CD4-positive, alpha-beta memory T cell (primary cell): ENCODE measurements at regions not wholly inside any gene's neighbourhood (a gene's known extent, or its start where the extent isn't known, plus 50 kb on each side); places are given as distances from the start of the nearest gene placed in this dataset.

Experiments used
- CTCF ChIA-PET: fragments of 350-600 bp; sonication (Branson Sonifier 250); formaldehyde crosslinking; loops from one replicate; lab custom pipeline; 2021; ENCODE audit warnings: inconsistent platforms; ENCODE audit not compliant: partially characterized antibody; lab: Charles Lee
- POLR2A ChIA-PET: fragments of 350-600 bp; sonication (Branson Sonifier 250); formaldehyde crosslinking; loops from one replicate; lab custom pipeline; 2021; ENCODE audit not compliant: partially characterized antibody; lab: Charles Lee
- DNase-seq, 5 donors: peaks; one replicate each; pipeline versions ENCODE4 v3.0.0 to v3.0.0-alpha.2; 2020 to 2022; ENCODE audit warnings: mixed read lengths in 1 of 5
- H3K27ac ChIP-seq: one replicate; pipeline ENCODE4 v1.7.0; 2013; ENCODE audit warnings: low read depth, low read length
- H3K27me3 ChIP-seq: 2 replicates; pipeline ENCODE4 v1.7.0; 2013; ENCODE audit warnings: mild to moderate bottlenecking, low read length, moderate library complexity; ENCODE audit not compliant: insufficient read depth
- H3K36me3 ChIP-seq: 2 replicates; pipeline ENCODE4 v1.7.0; 2013; ENCODE audit warnings: mild to moderate bottlenecking, low read length, moderate library complexity; ENCODE audit not compliant: insufficient read depth
- H3K4me1 ChIP-seq: 2 replicates; pipeline ENCODE4 v1.7.0; 2013; ENCODE audit warnings: mild to moderate bottlenecking, low read length, moderate library complexity; ENCODE audit not compliant: insufficient read depth
- H3K4me3 ChIP-seq, 2 donors: one replicate each; pipeline ENCODE4 v1.7.0; 2013; ENCODE audit warnings: low read length in 2 of 2, mild to moderate bottlenecking in 1 of 2
- H3K9me3 ChIP-seq, 2 donors: one replicate each; pipeline ENCODE4 v1.7.0; 2013; ENCODE audit warnings: low read length in 2 of 2, control low read depth in 1 of 2; ENCODE audit not compliant: control insufficient read depth in 1 of 2
- H3K27ac Mint-ChIP-seq, 7 donors: one replicate each; pipeline ENCODE4 v1.8.0; 2020 to 2021; ENCODE audit warnings: mixed read lengths in 7 of 7, mild to moderate bottlenecking in 6 of 7, inconsistent platforms in 3 of 7, moderate library complexity in 3 of 7
- H3K27me3 Mint-ChIP-seq, 2 donors: one replicate each; pipeline ENCODE4 v1.8.0; 2020 to 2021; ENCODE audit warnings: mixed read lengths in 2 of 2
- H3K36me3 Mint-ChIP-seq, 2 donors: one replicate each; pipeline ENCODE4 v1.8.0; 2020 to 2021; ENCODE audit warnings: mixed read lengths in 2 of 2, inconsistent platforms in 1 of 2, mild to moderate bottlenecking in 1 of 2
- H3K4me1 Mint-ChIP-seq, 4 donors: one replicate each; pipeline ENCODE4 v1.8.0; 2020 to 2021; ENCODE audit warnings: mixed read lengths in 4 of 4, mild to moderate bottlenecking in 1 of 4
- H3K4me3 Mint-ChIP-seq, 8 donors: one replicate each; pipeline ENCODE4 v1.8.0; 2020 to 2021; ENCODE audit warnings: mixed read lengths in 8 of 8, mild to moderate bottlenecking in 7 of 8, moderate library complexity in 6 of 8, inconsistent platforms in 3 of 8
- H3K9me3 Mint-ChIP-seq, 8 donors: one replicate each; pipeline ENCODE4 v1.8.0; 2020 to 2021; ENCODE audit warnings: mixed read lengths in 8 of 8, mild to moderate bottlenecking in 5 of 8, inconsistent platforms in 3 of 8, moderate library complexity in 1 of 8
- intact Hi-C: fragments of 100-400 bp; cut with micrococcal nuclease; formaldehyde crosslinking; loops from one replicate; pipeline ENCODE4 v1.15.1; 2023

- H3K4me1 Mint-ChIP-seq, result no peaks in the 10 kb centered on the region
- no peaks in the 10 kb centered on the region for H3K36me3 ChIP-seq
- no peaks in the 10 kb centered on the region for H3K9me3 Mint-ChIP-seq
- H3K27ac ChIP-seq, result no peak overlapping the region
- DNase-seq, result no peak
- POLR2A ChIA-PET, result no interaction called here
- H3K27me3 ChIP-seq, result no peaks in the 10 kb centered on the region
- intact Hi-C loops, result no loop called here
- no peak overlapping the region for H3K4me3 ChIP-seq
- H3K4me3 Mint-ChIP-seq, result no peak overlapping the region
- CTCF ChIA-PET, result no interaction called here
- no peaks in the 10 kb centered on the region for H3K4me1 ChIP-seq
- H3K9me3 ChIP-seq, result no peaks in the 10 kb centered on the region
- H3K27ac Mint-ChIP-seq, result no peak overlapping the region
- no peaks in the 10 kb centered on the region for H3K36me3 Mint-ChIP-seq
- H3K27me3 Mint-ChIP-seq, result no peaks in the 10 kb centered on the region
These were observed 191.9 kb upstream of the PUM3 start for GRCh38 chr9:3035579-3036332.

- Mint-ChIP-seq H3K27me3 (peaks cover 0 to 2% of the 10 kb centered on the region in 2 donors), H3K27ac (no peak overlapping the region), H3K4me3 (no peak overlapping the region), H3K36me3 (no peaks in the 10 kb centered on the region), H3K9me3 (no peaks in the 10 kb centered on the region), H3K4me1 (no peaks in the 10 kb centered on the region)
- Histone ChIP-seq H3K4me3 (no peak overlapping the region), H3K27me3 (no peaks in the 10 kb centered on the region), H3K27ac (no peak overlapping the region), H3K36me3 (no peaks in the 10 kb centered on the region), H3K4me1 (no peaks in the 10 kb centered on the region), H3K9me3 (no peaks in the 10 kb centered on the region)
- DNase-seq, result no peak
- POLR2A ChIA-PET, result no interaction called here
- intact Hi-C loops, result no loop called here
- CTCF ChIA-PET, result no interaction called here
These were observed 189.0 kb upstream of the PUM3 start for GRCh38 chr9:3032898-3033297.

GRCh38 chr9:3028535-3028934 lies 184.6 kb upstream of the PUM3 start:
- no peak for DNase-seq
- Histone ChIP-seq H3K4me3 (no peak overlapping the region), H3K36me3 (no peaks in the 10 kb centered on the region), H3K27me3 (no peaks in the 10 kb centered on the region), H3K27ac (no peak overlapping the region), H3K4me1 (no peaks in the 10 kb centered on the region), H3K9me3 (no peaks in the 10 kb centered on the region)
- no peak overlapping the region for H3K27ac Mint-ChIP-seq
- no peaks in the 10 kb centered on the region for H3K4me1 Mint-ChIP-seq
- H3K4me3 Mint-ChIP-seq, result no peak overlapping the region
- H3K36me3 Mint-ChIP-seq, result no peaks in the 10 kb centered on the region
- CTCF ChIA-PET, result no interaction called here
- POLR2A ChIA-PET, result no interaction called here
- H3K27me3 Mint-ChIP-seq, result peaks cover 0 to 2% of the 10 kb centered on the region in 2 donors
- intact Hi-C loops, result no loop called here
- no peaks in the 10 kb centered on the region for H3K9me3 Mint-ChIP-seq

GRCh38 chr9:3027210-3027609 lies 183.3 kb upstream of the PUM3 start:
- CTCF ChIA-PET, result no interaction called here

GRCh38 chr9:3023449-3023848 lies 179.6 kb upstream of the PUM3 start:
- POLR2A ChIA-PET, result no interaction called here
- Mint-ChIP-seq H3K4me3 (no peak overlapping the region), H3K27ac (no peak overlapping the region), H3K9me3 (peaks cover 0 to 2% (median 0%) of the 10 kb centered on the region in 8 donors), H3K27me3 (peaks cover 0 to 11% of the 10 kb centered on the region in 2 donors), H3K4me1 (no peaks in the 10 kb centered on the region), H3K36me3 (no peaks in the 10 kb centered on the region)
- Histone ChIP-seq H3K27ac (no peak overlapping the region), H3K27me3 (no peaks in the 10 kb centered on the region), H3K9me3 (no peaks in the 10 kb centered on the region), H3K36me3 (no peaks in the 10 kb centered on the region), H3K4me3 (no peak overlapping the region), H3K4me1 (no peaks in the 10 kb centered on the region)
- intact Hi-C loops, result no loop called here
- CTCF ChIA-PET, result interaction anchor here (0.9 kb wide), 1 partner anchor 18 kb away, joined by 3 read pairs; no protein-coding TSS in a partner anchor
- no peak for DNase-seq

More at GRCh38 chr9:3027210-3027609, 183.3 kb upstream of the PUM3 start:
- peaks cover 0 to 2% (median 0%) of the 10 kb centered on the region in 8 donors for H3K9me3 Mint-ChIP-seq
- DNase-seq, result no peak
- no peaks in the 10 kb centered on the region for H3K4me1 Mint-ChIP-seq
- no peak overlapping the region for H3K27ac ChIP-seq
- H3K27ac Mint-ChIP-seq, result no peak overlapping the region
- POLR2A ChIA-PET, result no interaction called here
- intact Hi-C loops, result no loop called here
- no peaks in the 10 kb centered on the region for H3K36me3 Mint-ChIP-seq
- H3K27me3 ChIP-seq, result no peaks in the 10 kb centered on the region
- H3K36me3 ChIP-seq, result no peaks in the 10 kb centered on the region
- H3K4me1 ChIP-seq, result no peaks in the 10 kb centered on the region
- peaks cover 0 to 7% of the 10 kb centered on the region in 2 donors for H3K27me3 Mint-ChIP-seq
- no peaks in the 10 kb centered on the region for H3K9me3 ChIP-seq
- H3K4me3 ChIP-seq, result no peak overlapping the region
- H3K4me3 Mint-ChIP-seq, result no peak overlapping the region

- Mint-ChIP-seq H3K36me3 (no peaks in the 10 kb centered on the region), H3K27ac (no peak overlapping the region), H3K9me3 (peaks cover 0 to 2% (median 0%) of the 10 kb centered on the region in 8 donors), H3K4me1 (no peaks in the 10 kb centered on the region), H3K4me3 (no peak overlapping the region), H3K27me3 (peaks cover 0 to 11% of the 10 kb centered on the region in 2 donors)
- DNase-seq, result no peak
- ChIA-PET CTCF (no interaction called here), POLR2A (no interaction called here)
- Histone ChIP-seq H3K36me3 (no peaks in the 10 kb centered on the region), H3K9me3 (no peaks in the 10 kb centered on the region), H3K4me1 (no peaks in the 10 kb centered on the region), H3K27me3 (no peaks in the 10 kb centered on the region), H3K4me3 (no peak overlapping the region), H3K27ac (no peak overlapping the region)
- intact Hi-C loops, result no loop called here
These were observed 174.9 kb upstream of the PUM3 start for GRCh38 chr9:3018691-3019230.

GRCh38 chr9:3018071-3018470 lies 174.2 kb upstream of the PUM3 start:
- intact Hi-C loops, result no loop called here
- DNase-seq, result no peak
- Histone ChIP-seq H3K4me3 (no peak overlapping the region), H3K27ac (no peak overlapping the region), H3K36me3 (no peaks in the 10 kb centered on the region), H3K27me3 (no peaks in the 10 kb centered on the region), H3K9me3 (no peaks in the 10 kb centered on the region), H3K4me1 (no peaks in the 10 kb centered on the region)
- ChIA-PET POLR2A (no interaction called here), CTCF (no interaction called here)
- H3K27ac Mint-ChIP-seq, result no peak overlapping the region
- no peak overlapping the region for H3K4me3 Mint-ChIP-seq
- H3K9me3 Mint-ChIP-seq, result peaks cover 0 to 2% (median 0%) of the 10 kb centered on the region in 8 donors
- H3K4me1 Mint-ChIP-seq, result no peaks in the 10 kb centered on the region
- peaks cover 0 to 12% of the 10 kb centered on the region in 2 donors for H3K27me3 Mint-ChIP-seq
- no peaks in the 10 kb centered on the region for H3K36me3 Mint-ChIP-seq
